NB4 (cell line): ENCODE measurements at regions not wholly inside any gene's neighbourhood (a gene's known extent, or its start where the extent isn't known, plus 50 kb on each side); places are given as distances from the start of the nearest gene placed in this dataset.

Experiments
- CTCF ChIP-seq: IDR thresholded peaks from one replicate; pipeline ENCODE4 v1.5.1; 2012; ENCODE audit warnings: low read depth, low read length
- MAX ChIP-seq: IDR thresholded peaks from 2 replicates; pipeline ENCODE4 v1.6.1; 2011; ENCODE audit warnings: low read depth, low read length
- POLR2A ChIP-seq: IDR thresholded peaks from 2 replicates; pipeline ENCODE4 v1.6.1; 2011; ENCODE audit warnings: mild to moderate bottlenecking; ENCODE audit not compliant: insufficient read length; ENCODE audit errors: extremely low read depth

- TF ChIP-seq CTCF = no peak
- TF ChIP-seq MAX = no peak
- TF ChIP-seq POLR2A = no peak
Measured at GRCh38 chr14:94695231-94695630, 74.7 kb downstream of the GSC start.
